ENCODE measurements at regions not wholly inside any gene's neighbourhood (a gene's known extent, or its start where the extent isn't known, plus 50 kb on each side); places are given as distances from the start of the nearest gene placed in this dataset.

DNA sequence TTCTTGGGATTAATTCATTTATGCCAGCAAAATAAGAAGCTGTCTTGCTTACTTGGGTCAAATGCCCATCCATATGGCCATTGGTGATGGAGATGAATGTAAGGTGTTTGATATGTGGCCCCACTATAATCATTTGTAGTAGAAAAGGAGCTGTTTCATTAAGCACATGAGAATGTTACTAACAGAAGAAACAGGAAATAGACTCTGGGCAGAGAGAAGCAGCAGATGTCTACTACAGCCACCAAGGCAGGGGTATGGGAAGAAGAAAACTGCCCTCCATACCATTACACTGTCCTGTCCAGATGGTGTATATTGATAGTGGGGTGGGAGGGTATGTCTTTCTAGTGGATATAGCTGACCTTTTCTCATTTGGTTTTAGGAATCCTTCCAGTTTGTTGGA, 386.6 kb upstream of the CLINT1 start:
- TF ChIP-seq, protein P1, sequence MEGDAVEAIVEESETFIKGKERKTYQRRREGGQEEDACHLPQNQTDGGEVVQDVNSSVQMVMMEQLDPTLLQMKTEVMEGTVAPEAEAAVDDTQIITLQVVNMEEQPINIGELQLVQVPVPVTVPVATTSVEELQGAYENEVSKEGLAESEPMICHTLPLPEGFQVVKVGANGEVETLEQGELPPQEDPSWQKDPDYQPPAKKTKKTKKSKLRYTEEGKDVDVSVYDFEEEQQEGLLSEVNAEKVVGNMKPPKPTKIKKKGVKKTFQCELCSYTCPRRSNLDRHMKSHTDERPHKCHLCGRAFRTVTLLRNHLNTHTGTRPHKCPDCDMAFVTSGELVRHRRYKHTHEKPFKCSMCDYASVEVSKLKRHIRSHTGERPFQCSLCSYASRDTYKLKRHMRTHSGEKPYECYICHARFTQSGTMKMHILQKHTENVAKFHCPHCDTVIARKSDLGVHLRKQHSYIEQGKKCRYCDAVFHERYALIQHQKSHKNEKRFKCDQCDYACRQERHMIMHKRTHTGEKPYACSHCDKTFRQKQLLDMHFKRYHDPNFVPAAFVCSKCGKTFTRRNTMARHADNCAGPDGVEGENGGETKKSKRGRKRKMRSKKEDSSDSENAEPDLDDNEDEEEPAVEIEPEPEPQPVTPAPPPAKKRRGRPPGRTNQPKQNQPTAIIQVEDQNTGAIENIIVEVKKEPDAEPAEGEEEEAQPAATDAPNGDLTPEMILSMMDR (conservative IDR thresholded peaks at IDR 0.05 in 1 of 2, IDR thresholded peaks at IDR 0.05 in 1 of 2; ENCODE audit: low read depth in 1 of 2, low read length in 2 of 2) = no peak
- TF ChIP-seq EZH2 (IDR thresholded peaks at IDR 0.05; ENCODE audit: low read length, missing control alignments) = no peak
